OCI-LY1 (cell line): ENCODE measurements at regions not wholly inside any gene's neighbourhood (a gene's known extent, or its start where the extent isn't known, plus 50 kb on each side); places are given as distances from the start of the nearest gene placed in this dataset.

Source experiments
- EZH2 ChIP-seq: fragments of 200-600 bp; sonication (generic), shearing (Covaris generic); IDR thresholded peaks from 2 replicates; pipeline ENCODE4 v1.8.0; 2017; ENCODE audit warnings: borderline replicate concordance, mixed run types, mild to moderate bottlenecking, antibody characterized with exemption, low read length, moderate library complexity, mixed read lengths
- TF ChIP-seq, protein P1 (sequence below): fragments of 200-600 bp; sonication (generic), shearing (Covaris generic); IDR thresholded peaks from 2 replicates; pipeline ENCODE4 v1.5.1; 2017; ENCODE audit warnings: mild to moderate bottlenecking, antibody characterized with exemption, low read length, moderate library complexity, mixed read lengths

DNA sequence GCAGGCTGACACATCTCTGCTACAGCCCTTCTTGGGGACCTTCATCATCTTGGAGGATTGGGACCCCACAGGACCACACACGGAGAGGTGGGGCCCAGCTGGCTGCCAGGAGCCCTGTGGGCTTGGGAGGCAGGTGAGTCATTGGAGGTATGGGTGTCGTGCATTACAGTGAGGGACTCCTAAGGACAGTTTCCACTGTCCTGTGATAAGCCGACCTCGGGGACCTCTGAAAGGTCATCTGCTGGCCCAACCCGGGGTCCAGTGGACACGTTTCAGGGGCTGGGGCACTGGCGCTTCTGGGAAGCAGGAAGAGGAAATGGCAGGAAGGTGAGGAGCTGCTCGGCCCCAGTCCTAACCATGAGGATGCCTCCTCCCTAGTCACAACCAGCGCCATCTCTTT, 238.0 kb downstream of the BCL11B start:
- TF ChIP-seq, protein P1, sequence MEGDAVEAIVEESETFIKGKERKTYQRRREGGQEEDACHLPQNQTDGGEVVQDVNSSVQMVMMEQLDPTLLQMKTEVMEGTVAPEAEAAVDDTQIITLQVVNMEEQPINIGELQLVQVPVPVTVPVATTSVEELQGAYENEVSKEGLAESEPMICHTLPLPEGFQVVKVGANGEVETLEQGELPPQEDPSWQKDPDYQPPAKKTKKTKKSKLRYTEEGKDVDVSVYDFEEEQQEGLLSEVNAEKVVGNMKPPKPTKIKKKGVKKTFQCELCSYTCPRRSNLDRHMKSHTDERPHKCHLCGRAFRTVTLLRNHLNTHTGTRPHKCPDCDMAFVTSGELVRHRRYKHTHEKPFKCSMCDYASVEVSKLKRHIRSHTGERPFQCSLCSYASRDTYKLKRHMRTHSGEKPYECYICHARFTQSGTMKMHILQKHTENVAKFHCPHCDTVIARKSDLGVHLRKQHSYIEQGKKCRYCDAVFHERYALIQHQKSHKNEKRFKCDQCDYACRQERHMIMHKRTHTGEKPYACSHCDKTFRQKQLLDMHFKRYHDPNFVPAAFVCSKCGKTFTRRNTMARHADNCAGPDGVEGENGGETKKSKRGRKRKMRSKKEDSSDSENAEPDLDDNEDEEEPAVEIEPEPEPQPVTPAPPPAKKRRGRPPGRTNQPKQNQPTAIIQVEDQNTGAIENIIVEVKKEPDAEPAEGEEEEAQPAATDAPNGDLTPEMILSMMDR, result no peak
- no peak for TF ChIP-seq EZH2
